Omental fat pad (tissue), 3 donors: ENCODE measurements at regions not wholly inside any gene's neighbourhood (a gene's known extent, or its start where the extent isn't known, plus 50 kb on each side); places are given as distances from the start of the nearest gene placed in this dataset.

Experiments
- ATAC-seq: fragments of 150-250 bp; one replicate; pipeline ENCODE4 v1.9.1; 2016; ENCODE audit warnings: mild to moderate bottlenecking, moderate library complexity; ENCODE audit not compliant: low FRiP score
- DNase-seq: peaks from one replicate; pipeline ENCODE4 v3.0.0-alpha.2; 2019; ENCODE audit warnings: low spot score
- TF ChIP-seq, protein P1 (sequence below), 3 donors: fragments of 450-650 bp; IDR thresholded peaks; one replicate each; pipeline ENCODE4 v1.5.1; 2016 to 2017; ENCODE audit warnings: antibody characterized with exemption in 3 of 3, mild to moderate bottlenecking in 3 of 3, moderate library complexity in 2 of 3

DNA sequence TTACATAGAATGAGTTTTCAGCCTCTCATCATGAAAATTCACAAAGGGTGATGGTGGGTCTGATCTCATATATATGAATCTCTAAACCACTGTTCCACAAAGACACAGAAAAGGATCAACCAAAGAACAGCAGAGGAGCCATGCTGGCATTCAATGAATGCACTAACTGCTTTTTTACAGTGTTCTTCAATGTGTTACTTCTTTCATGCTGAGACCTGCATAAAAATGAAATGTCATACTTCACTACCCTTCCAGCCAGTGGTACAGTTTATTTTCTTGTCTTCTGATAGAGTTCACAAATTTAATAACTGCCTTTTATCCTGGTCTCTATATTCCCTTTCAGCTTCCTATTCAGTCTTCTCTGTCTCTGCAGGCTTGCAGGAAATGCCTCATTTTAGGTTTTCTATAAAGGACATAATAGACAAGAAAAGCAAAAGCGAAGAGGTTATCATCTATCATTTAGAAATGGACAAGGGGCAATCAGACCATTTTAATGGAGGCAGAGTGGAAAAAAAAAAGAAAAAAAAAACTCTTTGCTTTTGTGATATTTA, 836.7 kb upstream of the FOXG1 start:
- no peak for DNase-seq
- TF ChIP-seq, protein P1, sequence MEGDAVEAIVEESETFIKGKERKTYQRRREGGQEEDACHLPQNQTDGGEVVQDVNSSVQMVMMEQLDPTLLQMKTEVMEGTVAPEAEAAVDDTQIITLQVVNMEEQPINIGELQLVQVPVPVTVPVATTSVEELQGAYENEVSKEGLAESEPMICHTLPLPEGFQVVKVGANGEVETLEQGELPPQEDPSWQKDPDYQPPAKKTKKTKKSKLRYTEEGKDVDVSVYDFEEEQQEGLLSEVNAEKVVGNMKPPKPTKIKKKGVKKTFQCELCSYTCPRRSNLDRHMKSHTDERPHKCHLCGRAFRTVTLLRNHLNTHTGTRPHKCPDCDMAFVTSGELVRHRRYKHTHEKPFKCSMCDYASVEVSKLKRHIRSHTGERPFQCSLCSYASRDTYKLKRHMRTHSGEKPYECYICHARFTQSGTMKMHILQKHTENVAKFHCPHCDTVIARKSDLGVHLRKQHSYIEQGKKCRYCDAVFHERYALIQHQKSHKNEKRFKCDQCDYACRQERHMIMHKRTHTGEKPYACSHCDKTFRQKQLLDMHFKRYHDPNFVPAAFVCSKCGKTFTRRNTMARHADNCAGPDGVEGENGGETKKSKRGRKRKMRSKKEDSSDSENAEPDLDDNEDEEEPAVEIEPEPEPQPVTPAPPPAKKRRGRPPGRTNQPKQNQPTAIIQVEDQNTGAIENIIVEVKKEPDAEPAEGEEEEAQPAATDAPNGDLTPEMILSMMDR (IDR thresholded peaks at IDR 0.05), result no peak
- ATAC-seq, result no peak

DNA sequence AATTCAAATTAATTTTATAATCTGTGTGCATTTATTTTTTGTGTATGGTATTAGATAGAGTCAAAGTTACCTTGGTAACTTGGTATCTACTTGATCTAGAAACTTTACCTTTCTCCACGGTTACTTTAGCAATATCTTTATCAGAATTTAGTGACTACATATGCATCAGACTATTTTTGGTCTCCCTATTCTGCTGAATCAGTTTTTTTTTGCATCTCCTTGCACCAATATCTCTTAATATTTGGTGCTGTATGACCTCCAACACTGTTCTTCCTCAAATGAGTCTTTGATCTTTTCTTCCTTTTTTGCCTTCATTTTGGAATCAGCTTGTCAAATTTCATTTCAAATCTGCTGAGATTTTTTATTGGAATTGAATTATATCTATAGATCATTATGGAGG, 828.2 kb upstream of the FOXG1 start:
- TF ChIP-seq, protein P1 (IDR thresholded peaks at IDR 0.05), result no peak
- DNase-seq (no peak), ATAC-seq (no peak)

DNA sequence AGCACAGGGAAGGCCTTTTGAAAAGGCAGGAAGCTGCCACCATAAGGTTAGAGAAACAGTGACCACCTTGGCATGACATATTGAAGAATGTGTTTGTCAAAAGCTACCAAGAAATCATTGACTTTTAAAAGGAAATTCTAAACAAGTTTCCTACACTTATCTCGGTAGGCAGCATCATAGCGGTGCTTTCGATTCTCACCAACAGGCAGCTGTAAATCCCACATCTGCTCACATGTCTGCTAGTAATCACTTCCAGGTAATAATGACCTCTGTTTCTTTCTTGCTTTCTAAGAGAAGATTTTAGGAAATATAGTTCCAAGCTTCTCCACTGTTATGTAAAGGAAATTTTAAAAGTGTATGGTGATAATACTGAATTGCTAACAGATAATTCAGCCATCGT, 821.1 kb upstream of the FOXG1 start:
- DNase-seq, result no peak
- TF ChIP-seq, protein P1 (IDR thresholded peaks at IDR 0.05), result no peak

DNA sequence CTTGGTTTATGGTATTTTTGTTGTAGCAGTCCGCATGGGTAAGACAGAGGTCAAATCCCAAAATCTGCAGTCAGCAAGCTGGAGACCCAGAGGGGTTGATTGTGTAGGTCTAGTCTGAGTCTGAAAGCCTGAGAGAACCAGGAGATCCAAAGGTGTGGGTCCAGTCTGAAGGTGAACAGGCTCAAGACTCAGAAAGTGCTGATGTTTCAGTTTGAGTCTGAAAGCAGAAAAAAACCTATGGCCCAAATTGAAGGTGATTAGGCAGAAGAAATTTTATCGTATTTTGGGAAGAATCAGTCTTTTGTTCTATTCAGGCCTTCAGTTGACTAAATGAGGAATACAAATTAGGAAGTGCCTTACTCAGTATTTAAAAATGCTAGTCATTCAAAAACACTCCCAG, 807.8 kb upstream of the FOXG1 start:
- ATAC-seq (no peak), DNase-seq (no peak)
- TF ChIP-seq, protein P1 (IDR thresholded peaks at IDR 0.05), result no peak

More for the DNA sequence above, 821.1 kb upstream of the FOXG1 start:
- no peak for ATAC-seq

DNA sequence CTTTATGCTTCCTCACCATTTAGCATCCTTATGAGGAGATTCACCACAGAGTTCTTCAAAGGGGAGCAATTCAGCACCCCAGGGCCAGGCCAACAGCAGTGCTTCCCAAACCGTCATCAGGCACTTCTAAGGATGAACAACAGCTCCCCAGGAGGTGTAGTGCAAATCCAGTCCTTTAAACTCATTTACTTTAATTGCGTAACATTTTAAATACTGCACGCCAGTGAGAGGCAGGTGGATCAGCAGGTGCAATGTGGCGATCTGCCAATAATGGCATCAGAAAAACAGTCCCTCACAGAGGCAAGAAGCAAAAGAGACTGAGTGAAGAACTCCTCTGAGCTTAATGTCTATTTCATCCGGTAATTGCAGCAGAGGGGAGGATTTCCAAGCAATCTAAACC, 770.9 kb upstream of the FOXG1 start:
- TF ChIP-seq, protein P1 (IDR thresholded peaks at IDR 0.05), result no peak
- no peak for DNase-seq
- ATAC-seq, result no peak

DNA sequence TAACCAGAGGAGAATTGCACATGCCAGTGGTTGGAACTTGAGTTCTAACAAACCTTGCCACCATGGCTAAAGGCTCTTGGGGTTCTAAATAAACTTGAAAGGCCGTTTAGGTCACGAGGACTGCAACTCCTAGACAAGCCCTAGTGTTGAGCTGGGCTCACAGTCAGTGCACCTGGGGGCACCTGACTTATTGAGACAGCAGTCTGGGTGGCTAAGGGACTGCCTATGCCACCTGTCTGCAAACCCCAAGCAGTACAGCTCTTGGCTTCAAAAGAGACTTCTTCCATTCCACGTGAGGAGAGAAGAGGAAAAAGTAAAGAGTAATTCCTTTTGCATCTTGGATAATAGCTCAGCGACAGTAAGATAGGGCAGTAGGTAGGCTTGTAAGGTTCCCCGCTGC, 765.6 kb upstream of the FOXG1 start:
- ATAC-seq (no peak), DNase-seq (no peak)
- TF ChIP-seq, protein P1 (IDR thresholded peaks at IDR 0.05), result no peak

DNA sequence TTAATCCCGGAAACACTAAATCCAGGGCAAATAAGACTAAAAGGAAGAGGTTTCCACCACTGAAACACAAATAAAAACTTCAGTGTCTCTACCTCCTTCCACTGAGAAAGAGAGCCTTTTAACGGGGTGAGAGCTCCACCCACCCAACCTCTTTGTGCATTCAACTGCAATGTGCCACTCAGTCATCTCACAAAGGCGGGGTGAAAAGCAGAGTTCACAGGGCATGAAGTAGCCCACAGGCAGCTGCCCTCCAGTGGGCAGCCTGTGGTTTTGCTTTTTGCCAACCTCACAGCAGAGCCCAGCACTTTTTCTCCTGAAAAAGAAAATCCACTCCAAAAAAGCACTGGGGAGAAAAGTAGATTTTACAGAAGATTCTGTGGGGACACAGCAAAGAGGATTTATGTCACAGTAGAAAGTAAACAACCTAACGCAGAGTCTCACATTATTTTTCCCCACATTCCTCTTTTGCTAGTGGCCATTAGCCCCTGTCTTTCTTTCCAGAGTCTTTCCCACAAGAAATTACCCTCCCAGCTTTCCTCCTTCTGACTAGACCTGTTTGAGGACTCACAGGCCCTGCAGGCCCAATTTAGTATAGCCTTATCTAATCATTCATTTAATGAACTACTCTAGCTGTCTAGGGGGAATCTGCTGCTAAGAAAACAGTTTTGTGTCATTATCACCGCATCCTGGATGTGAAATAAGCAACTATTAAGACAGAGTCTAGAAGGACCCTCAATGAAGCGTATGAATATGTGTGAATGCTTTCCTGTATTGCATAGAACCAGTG, 753.8 kb upstream of the FOXG1 start:
- DNase-seq, result no peak
- TF ChIP-seq, protein P1 (IDR thresholded peaks at IDR 0.05), result no peak
- no peak for ATAC-seq
